ENCODE measurements at regions not wholly inside any gene's neighbourhood (a gene's known extent, or its start where the extent isn't known, plus 50 kb on each side); places are given as distances from the start of the nearest gene placed in this dataset.

GRCh38 chr7:146002008-146002407 lies 114.6 kb upstream of the CNTNAP2 start:
- intact Hi-C loops (cut with micrococcal nuclease), result no loop called here
- no peaks in the 10 kb centered on the region for H3K27me3 ChIP-seq (ENCODE audit: low read depth)
- TF ChIP-seq CTCF (IDR thresholded peaks at IDR 0.05; ENCODE audit: borderline replicate concordance), result no peak
- DNase-seq, result no peak
- H3K4me3 ChIP-seq, result no peak overlapping the region
- peaks cover 12% of the 10 kb centered on the region for H3K9me3 ChIP-seq (replicated peaks)
- no peaks in the 10 kb centered on the region for H3K36me3 ChIP-seq
- no peaks in the 10 kb centered on the region for H3K4me1 ChIP-seq
- no peak overlapping the region for H3K27ac ChIP-seq (replicated peaks)

- Histone ChIP-seq H3K36me3 (no peaks in the 10 kb centered on the region), H3K9me3 (replicated peaks) (peaks cover 12% of the 10 kb centered on the region), H3K27ac (replicated peaks) (no peak overlapping the region), H3K4me1 (no peaks in the 10 kb centered on the region), H3K4me3 (no peak overlapping the region), H3K27me3 (ENCODE audit: low read depth) (no peaks in the 10 kb centered on the region)
- TF ChIP-seq CTCF (IDR thresholded peaks at IDR 0.05; ENCODE audit: borderline replicate concordance), result no peak
- intact Hi-C loops (cut with micrococcal nuclease), result no loop called here
- no peak for DNase-seq
These were observed 115.7 kb upstream of the CNTNAP2 start for GRCh38 chr7:146000882-146001281.

- no peaks in the 10 kb centered on the region for H3K36me3 ChIP-seq
- intact Hi-C loops (cut with micrococcal nuclease), result no loop called here
- TF ChIP-seq CTCF (IDR thresholded peaks at IDR 0.05; ENCODE audit: borderline replicate concordance), result no peak
- no peaks in the 10 kb centered on the region for H3K4me1 ChIP-seq
- no peak overlapping the region for H3K4me3 ChIP-seq
- H3K27ac ChIP-seq (replicated peaks), result no peak overlapping the region
- no peaks in the 10 kb centered on the region for H3K9me3 ChIP-seq (replicated peaks)
- no peak for DNase-seq
- no peaks in the 10 kb centered on the region for H3K27me3 ChIP-seq (ENCODE audit: low read depth)
These were observed 127.1 kb upstream of the CNTNAP2 start for GRCh38 chr7:145989469-145989868.

GRCh38 chr7:145986248-145986874 lies 130.2 kb upstream of the CNTNAP2 start:
- Histone ChIP-seq H3K27me3 (ENCODE audit: low read depth) (no peaks in the 10 kb centered on the region), H3K36me3 (no peaks in the 10 kb centered on the region), H3K4me1 (no peaks in the 10 kb centered on the region), H3K27ac (replicated peaks) (no peak overlapping the region), H3K4me3 (no peak overlapping the region), H3K9me3 (replicated peaks) (no peaks in the 10 kb centered on the region)
- intact Hi-C loops (cut with micrococcal nuclease), result no loop called here
- no peak for DNase-seq
- TF ChIP-seq CTCF (IDR thresholded peaks at IDR 0.05; ENCODE audit: borderline replicate concordance), result no peak

- no peaks in the 10 kb centered on the region for H3K27me3 ChIP-seq (ENCODE audit: low read depth)
- DNase-seq, result no peak
- H3K4me3 ChIP-seq, result no peak overlapping the region
- H3K36me3 ChIP-seq, result no peaks in the 10 kb centered on the region
- H3K4me1 ChIP-seq, result no peaks in the 10 kb centered on the region
- intact Hi-C loops (cut with micrococcal nuclease), result no loop called here
- TF ChIP-seq CTCF (IDR thresholded peaks at IDR 0.05; ENCODE audit: borderline replicate concordance), result no peak
- no peak overlapping the region for H3K27ac ChIP-seq (replicated peaks)
- peaks cover 7% of the 10 kb centered on the region for H3K9me3 ChIP-seq (replicated peaks)
These were observed 137.8 kb upstream of the CNTNAP2 start for GRCh38 chr7:145978769-145979168.
